ENCODE measurements at regions not wholly inside any gene's neighbourhood (a gene's known extent, or its start where the extent isn't known, plus 50 kb on each side); places are given as distances from the start of the nearest gene placed in this dataset.
"Not testable (repeated sequence)": the region's sequence is repeated elsewhere in the genome, so short reads cannot be mapped to it uniquely, and the experiment has no call there.

- not testable (repeated sequence) for TF ChIP-seq CTCF (optimal IDR thresholded peaks at IDR 0.05 in 1 of 3, IDR thresholded peaks at IDR 0.05 in 1 of 3, conservative IDR thresholded peaks at IDR 0.05 in 1 of 3; ENCODE audit: extremely low read depth in 1 of 3, insufficient read depth in 2 of 3, low read length in 3 of 3); EZH2 (IDR thresholded peaks at IDR 0.05; ENCODE audit: low read length)
Observed at GRCh38 chr22:16441014-16441413, 151.6 kb downstream of the CCT8L2 start.
